K562 (cell line): ENCODE measurements at regions not wholly inside any gene's neighbourhood (a gene's known extent, or its start where the extent isn't known, plus 50 kb on each side); places are given as distances from the start of the nearest gene placed in this dataset.

Source experiments
- ATAC-seq: fragments of 200-7000 bp; cut with Tn5 transposase; 3 replicates; pipeline ENCODE4 v1.9.1; 2020; ENCODE audit warnings: moderate library complexity
- BruUV-seq: library from RNA; stranded (reverse); fragments of 400-500 nt; replicated peaks from 2 replicates; lab custom pipeline; 2021; lab: Mats Ljungman, UMichigan
- CTCF ChIA-PET: fragments of 300-600 bp; formaldehyde crosslinking; extraction: SDS; loops from one replicate; lab custom pipeline; 2021; ENCODE audit warnings: low intra/inter-chr PET ratio; lab: Yijun Ruan, JAX
- POLR2A ChIA-PET: fragments of 300-600, 350-650 bp; sonication (Branson Sonifier 250); formaldehyde crosslinking; extraction: SDS; loops from one replicate; lab custom pipeline; 2021; ENCODE audit warnings: antibody characterized with exemption, inconsistent platforms; lab: Yijun Ruan, JAX
- DNase-seq, 4 experiments: peaks; one replicate each; pipeline versions ENCODE4 v3.0.0 to v3.0.0-alpha.2; 2011 to 2018; ENCODE audit warnings: low spot score in 3 of 4, mixed read lengths in 3 of 4; ENCODE audit errors: extremely low read depth in 1 of 4
- FAIRE-seq: peaks from 2 replicates; lab custom pipeline; 2011; peaks lifted over from hg19 to GRCh38; lab: Jason Lieb, UNC
- H2AFZ ChIP-seq: 2 replicates; pipeline ENCODE4 v1.6.0; 2011; ENCODE audit warnings: low read depth, low read length, control low read depth, inconsistent platforms
- H3K27ac ChIP-seq: fragments of 200-600 bp; 3 replicates; pipeline ENCODE4 v1.8.0; 2011; ENCODE audit warnings: low read depth, mild to moderate bottlenecking, control low read depth, inconsistent platforms, low read length, moderate library complexity, mixed read lengths; ENCODE audit errors: extremely low read depth
- H3K27me3 ChIP-seq, 2 experiments: fragments of 300-600 bp in 1 of 2; 2 replicates in 1 of 2; 3 replicates in 1 of 2; pipeline versions ENCODE4 v1.6.0 to v1.8.0; 2011; ENCODE audit warnings: inconsistent platforms in 2 of 2, low read length in 2 of 2, mild to moderate bottlenecking in 1 of 2, mixed read lengths in 1 of 2, moderate library complexity in 1 of 2; ENCODE audit not compliant: control insufficient read depth in 2 of 2, insufficient read depth in 2 of 2
- H3K36me3 ChIP-seq: fragments of 300-600 bp; 3 replicates; pipeline ENCODE4 v1.8.0; 2011; ENCODE audit warnings: mild to moderate bottlenecking, low read length, inconsistent platforms; ENCODE audit not compliant: control insufficient read depth, insufficient read depth
- H3K4me1 ChIP-seq, 2 experiments: fragments of 200-600 bp in 1 of 2; replicated peaks in 1 of 2; 2 replicates in 1 of 2; 3 replicates in 1 of 2; pipeline versions ENCODE4 v1.5.1 to v1.8.0; 2011; ENCODE audit warnings: inconsistent platforms in 2 of 2, low read length in 2 of 2, mild to moderate bottlenecking in 1 of 2, mixed read lengths in 1 of 2, moderate library complexity in 1 of 2; ENCODE audit not compliant: control insufficient read depth in 2 of 2, insufficient read depth in 2 of 2
- H3K4me2 ChIP-seq: 2 replicates; pipeline ENCODE4 v1.6.1; 2011; ENCODE audit warnings: low read length, control low read depth, inconsistent platforms, mixed read lengths; ENCODE audit not compliant: insufficient read depth
- H3K4me3 ChIP-seq: fragments of 200-600 bp; sonication (generic), shearing (Covaris generic); 2 replicates; pipeline ENCODE4 v1.5.1; 2016; ENCODE audit warnings: control low read depth, inconsistent platforms
- H3K79me2 ChIP-seq: fragments of 200-600 bp; 3 replicates; pipeline ENCODE4 v1.8.0; 2011; ENCODE audit warnings: low read length, inconsistent platforms; ENCODE audit not compliant: control insufficient read depth, insufficient read depth
- H3K9ac ChIP-seq, 2 experiments: 2 replicates each; pipeline versions ENCODE4 v1.6.0 to v1.6.1; 2011; ENCODE audit warnings: low read depth in 2 of 2, low read length in 2 of 2, control low read depth in 1 of 2, inconsistent platforms in 1 of 2, mild to moderate bottlenecking in 1 of 2, mixed read lengths in 1 of 2; ENCODE audit not compliant: insufficient read depth in 1 of 2
- H3K9me1 ChIP-seq: one replicate; pipeline ENCODE4 v1.6.0; 2011; ENCODE audit warnings: inconsistent platforms, mild to moderate bottlenecking, low read length, moderate library complexity; ENCODE audit not compliant: control insufficient read depth, insufficient read depth
- H3K9me3 ChIP-seq: replicated peaks from 2 replicates; pipeline ENCODE4 v1.5.1; 2011; ENCODE audit warnings: low read depth, low read length, inconsistent platforms; ENCODE audit not compliant: control insufficient read depth, insufficient read depth
- H4K20me1 ChIP-seq: replicated peaks from 2 replicates; pipeline ENCODE4 v1.6.1; 2011; ENCODE audit warnings: low read length, inconsistent platforms, mixed read lengths; ENCODE audit not compliant: control insufficient read depth, insufficient read depth
- ATF7 ChIP-seq: fragments of 450-650 bp; IDR thresholded peaks from 2 replicates; pipeline ENCODE4 v1.7.1; 2014; ENCODE audit warnings: mild to moderate bottlenecking, moderate library complexity
- BMI1 ChIP-seq: fragments of 150-350 bp; IDR thresholded peaks from 2 replicates; pipeline ENCODE4 v1.6.1; 2014; ENCODE audit warnings: low read length
- BRF1 ChIP-seq: IDR thresholded peaks from 3 replicates; pipeline ENCODE4 v1.6.1; 2011; ENCODE audit warnings: borderline replicate concordance, mild to moderate bottlenecking; ENCODE audit not compliant: insufficient read length; ENCODE audit errors: extremely low read depth
- DACH1 ChIP-seq: fragments of 450-650 bp; IDR thresholded peaks from 2 replicates; pipeline ENCODE4 v1.6.1; 2018; ENCODE audit not compliant: partially characterized antibody
- ERF ChIP-seq: fragments of 450-650 bp; formaldehyde crosslinking; IDR thresholded peaks from 2 replicates; pipeline ENCODE4 v1.4.0; 2020; ENCODE audit warnings: mild to moderate bottlenecking, mixed read lengths
- HDAC2 ChIP-seq: fragments of 450-650 bp; IDR thresholded peaks from 2 replicates; pipeline ENCODE4 v1.6.1; 2016; ENCODE audit warnings: mild to moderate bottlenecking
- IFI16 ChIP-seq: fragments of 250-450 bp; sonication (Bioruptor Pico); IDR thresholded peaks from 2 replicates; pipeline ENCODE4 v2.1.2; 2022; ENCODE audit warnings: mild to moderate bottlenecking, inconsistent platforms
- KLF1 ChIP-seq: fragments of 450-650 bp; IDR thresholded peaks from 2 replicates; pipeline ENCODE4 v1.6.1; 2016; ENCODE audit warnings: missing genetic modification characterization, missing compliant biosample characterization
- MYNN ChIP-seq, 2 experiments: sonication (generic); formaldehyde crosslinking in 1 of 2; IDR thresholded peaks; 2 replicates each; pipeline versions ENCODE4 v1.5.0 to v1.6.1; 2016 to 2020; ENCODE audit warnings: antibody characterized with exemption in 1 of 2, missing genetic modification reagents in 1 of 2
- NEUROD1 ChIP-seq: fragments of 150-350 bp; IDR thresholded peaks from 2 replicates; pipeline ENCODE4 v1.6.1; 2014; ENCODE audit warnings: borderline replicate concordance, low read length, low read depth; ENCODE audit not compliant: partially characterized antibody
- RBM17 ChIP-seq: fragments of 200-400 bp; formaldehyde crosslinking; IDR thresholded peaks from 2 replicates; pipeline ENCODE4 v1.6.1; 2017; ENCODE audit warnings: low read depth, mild to moderate bottlenecking, low read length, borderline replicate concordance
- TAL1 ChIP-seq: fragments of 450-650 bp; IDR thresholded peaks from 2 replicates; pipeline ENCODE4 v1.6.1; 2016; ENCODE audit warnings: mild to moderate bottlenecking
- ZNF124 ChIP-seq: sonication (generic); formaldehyde crosslinking; IDR thresholded peaks from 2 replicates; pipeline ENCODE4 v1.8.1; 2022; ENCODE audit warnings: missing genetic modification reagents
- ZNF699 ChIP-seq: fragments of 250-450 bp; sonication (Bioruptor Pico); IDR thresholded peaks from 2 replicates; pipeline ENCODE4 v1.8.0; 2021; ENCODE audit warnings: mild to moderate bottlenecking, moderate library complexity; ENCODE audit not compliant: insufficient replicate concordance
- ZNF79 ChIP-seq: fragments of 250-450 bp; sonication (Bioruptor Pico); IDR thresholded peaks from 2 replicates; pipeline ENCODE4 v1.4.0; 2020; ENCODE audit warnings: low read depth, mild to moderate bottlenecking, moderate library complexity
- WGBS: fragments of 100-300 bp; shearing (Covaris generic); methylation state at CpG from one replicate; pipeline ENCODE4 v1.1.6; 2016; ENCODE audit warnings: low coverage, mixed read lengths; ENCODE audit not compliant: insufficient coverage; ENCODE audit errors: missing lambda C conversion rate; 5-methylcytosine and 5-hydroxymethylcytosine counted together
- in situ Hi-C: fragments of 300-500 bp; cut with MboI; formaldehyde crosslinking; loops from 4 replicates; pipeline ENCODE4 v1.15.0; 2018; ENCODE audit warnings: inconsistent platforms, mixed read lengths
- intact Hi-C: fragments of 100-400 bp; cut with micrococcal nuclease; formaldehyde crosslinking; loops from 2 replicates; pipeline ENCODE4 v1.14.2; 2022
- TF ChIP-seq, protein P1 (sequence below): sonication (generic); formaldehyde crosslinking; IDR thresholded peaks from 2 replicates; pipeline ENCODE4 v1.8.1; 2023; ENCODE audit warnings: mild to moderate bottlenecking, missing genetic modification reagents
- TF ChIP-seq, protein P2 (sequence below): fragments of 250-450 bp; sonication (Bioruptor Pico); IDR thresholded peaks from 2 replicates; pipeline ENCODE4 v1.8.0; 2021; ENCODE audit warnings: borderline replicate concordance, mild to moderate bottlenecking, moderate library complexity; ENCODE audit not compliant: poor library complexity, severe bottlenecking
- TF ChIP-seq, protein P3 (sequence below): fragments of 250-450 bp; sonication (Bioruptor Pico); IDR thresholded peaks from 2 replicates; pipeline ENCODE4 v1.8.0; 2021; ENCODE audit warnings: moderate library complexity, mild to moderate bottlenecking, inconsistent platforms
- TF ChIP-seq, protein P4 (sequence below): fragments of 450-650 bp; conservative IDR thresholded peaks from 2 replicates; pipeline ENCODE4 v1.6.1; 2016; ENCODE audit warnings: missing genetic modification characterization, low read depth, mild to moderate bottlenecking, missing compliant biosample characterization, moderate library complexity

DNA sequence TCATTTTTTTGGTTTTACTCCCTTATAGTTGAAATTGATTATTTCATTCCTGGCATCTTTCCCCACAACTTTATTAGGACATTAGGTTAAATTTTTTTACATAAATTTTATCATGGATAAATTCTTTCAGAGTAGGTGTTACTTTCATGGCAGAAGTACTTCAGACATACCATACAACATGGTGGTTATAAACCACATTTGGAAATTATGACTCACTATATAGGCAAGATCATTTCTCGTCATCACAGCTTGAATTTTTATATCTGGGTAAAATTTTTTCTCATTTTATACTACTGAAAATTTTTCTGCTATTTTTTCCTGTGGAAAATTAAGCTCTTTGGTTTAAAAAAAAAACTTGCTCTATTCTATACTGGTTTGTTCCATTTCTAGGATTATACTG, 111.9 kb upstream of the COL5A2 start:
- Histone ChIP-seq H3K27ac (no peak overlapping the region), H3K36me3 (no peaks in the 10 kb centered on the region), H3K4me3 (no peak overlapping the region), H3K4me1 (no peaks in the 10 kb centered on the region), H3K9me3 (no peaks in the 10 kb centered on the region), H3K27me3 (no peaks in the 10 kb centered on the region), H3K4me2 (no peak overlapping the region), H3K79me2 (no peaks in the 10 kb centered on the region), H3K9me1 (no peaks in the 10 kb centered on the region), H3K9ac (no peak overlapping the region), H2AFZ (no peak overlapping the region), H4K20me1 (no peaks in the 10 kb centered on the region)
- BruUV-seq, result no TSS peak
- ChIA-PET POLR2A (no interaction called here), CTCF (no interaction called here)
- 0% methylated on average over 1 of the region's 1 CpG for WGBS
- in situ Hi-C loops (no loop called here), intact Hi-C loops (no loop called here)
- TF ChIP-seq ERF (CRISPR knock-in tag), result no peak
- TF ChIP-seq BRF1, result no peak
- no peak for TF ChIP-seq BMI1
- TF ChIP-seq ZNF699, result no peak
- no peak for TF ChIP-seq KLF1
- TF ChIP-seq, protein P1, sequence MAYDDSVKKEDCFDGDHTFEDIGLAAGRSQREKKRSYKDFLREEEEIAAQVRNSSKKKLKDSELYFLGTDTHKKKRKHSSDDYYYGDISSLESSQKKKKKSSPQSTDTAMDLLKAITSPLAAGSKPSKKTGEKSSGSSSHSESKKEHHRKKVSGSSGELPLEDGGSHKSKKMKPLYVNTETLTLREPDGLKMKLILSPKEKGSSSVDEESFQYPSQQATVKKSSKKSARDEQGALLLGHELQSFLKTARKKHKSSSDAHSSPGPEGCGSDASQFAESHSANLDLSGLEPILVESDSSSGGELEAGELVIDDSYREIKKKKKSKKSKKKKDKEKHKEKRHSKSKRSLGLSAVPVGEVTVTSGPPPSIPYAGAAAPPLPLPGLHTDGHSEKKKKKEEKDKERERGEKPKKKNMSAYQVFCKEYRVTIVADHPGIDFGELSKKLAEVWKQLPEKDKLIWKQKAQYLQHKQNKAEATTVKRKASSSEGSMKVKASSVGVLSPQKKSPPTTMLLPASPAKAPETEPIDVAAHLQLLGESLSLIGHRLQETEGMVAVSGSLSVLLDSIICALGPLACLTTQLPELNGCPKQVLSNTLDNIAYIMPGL (CRISPR knock-in tag), result no peak
- no peak for TF ChIP-seq HDAC2
- no peak for TF ChIP-seq ZNF79 (CRISPR knock-in tag)
- TF ChIP-seq, protein P2, sequence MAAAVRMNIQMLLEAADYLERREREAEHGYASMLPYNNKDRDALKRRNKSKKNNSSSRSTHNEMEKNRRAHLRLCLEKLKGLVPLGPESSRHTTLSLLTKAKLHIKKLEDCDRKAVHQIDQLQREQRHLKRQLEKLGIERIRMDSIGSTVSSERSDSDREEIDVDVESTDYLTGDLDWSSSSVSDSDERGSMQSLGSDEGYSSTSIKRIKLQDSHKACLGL, result no peak
- TF ChIP-seq RBM17, result no peak
- TF ChIP-seq, protein P3, sequence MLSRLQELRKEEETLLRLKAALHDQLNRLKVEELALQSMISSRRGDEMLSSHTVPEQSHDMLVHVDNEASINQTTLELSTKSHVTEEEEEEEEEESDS (CRISPR knock-in tag), result no peak
- no peak for TF ChIP-seq TAL1
- no peak for TF ChIP-seq DACH1
- TF ChIP-seq MYNN (IDR thresholded peaks at IDR 0.05), result no peak
- no peak for TF ChIP-seq MYNN (CRISPR knock-in tag; IDR thresholded peaks at IDR 0.05)
- TF ChIP-seq, protein P4, sequence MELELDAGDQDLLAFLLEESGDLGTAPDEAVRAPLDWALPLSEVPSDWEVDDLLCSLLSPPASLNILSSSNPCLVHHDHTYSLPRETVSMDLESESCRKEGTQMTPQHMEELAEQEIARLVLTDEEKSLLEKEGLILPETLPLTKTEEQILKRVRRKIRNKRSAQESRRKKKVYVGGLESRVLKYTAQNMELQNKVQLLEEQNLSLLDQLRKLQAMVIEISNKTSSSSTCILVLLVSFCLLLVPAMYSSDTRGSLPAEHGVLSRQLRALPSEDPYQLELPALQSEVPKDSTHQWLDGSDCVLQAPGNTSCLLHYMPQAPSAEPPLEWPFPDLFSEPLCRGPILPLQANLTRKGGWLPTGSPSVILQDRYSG (tag), result no peak
- no peak for TF ChIP-seq IFI16
- no peak for TF ChIP-seq ATF7
- no peak for TF ChIP-seq NEUROD1
- TF ChIP-seq ZNF124 (CRISPR knock-in tag), result no peak
- no peak for FAIRE-seq
- DNase-seq, result no peak
- ATAC-seq, result no peak
